RPMI7951 (cell line): ENCODE measurements at regions not wholly inside any gene's neighbourhood (a gene's known extent, or its start where the extent isn't known, plus 50 kb on each side); places are given as distances from the start of the nearest gene placed in this dataset.

Source experiments
- DNase-seq: peaks from one replicate; pipeline ENCODE4 v3.0.0-alpha.2; 2012; ENCODE audit warnings: low read depth

DNA sequence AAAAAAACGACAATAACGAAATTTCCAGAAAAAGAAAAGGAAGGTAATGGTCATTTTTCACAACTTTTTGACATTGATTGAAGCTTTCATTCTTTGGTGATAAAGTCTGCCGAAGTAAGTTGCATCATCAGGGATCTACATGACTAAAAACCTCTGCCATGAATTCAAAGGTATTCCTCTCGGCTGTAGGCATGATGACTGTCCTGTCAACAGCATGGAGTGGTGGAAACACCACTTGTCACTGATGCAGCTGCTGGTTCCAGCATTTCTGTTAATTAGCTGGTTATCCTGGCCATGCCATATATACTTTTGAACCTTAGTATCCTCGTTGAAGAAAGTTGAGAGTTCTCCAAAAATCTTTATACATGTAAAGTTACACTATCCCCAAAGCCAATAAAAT lies 859.0 kb upstream of the ARPP21 start:
- no peak for DNase-seq

GRCh38 chr3:34780973-34781372 lies 858.4 kb upstream of the ARPP21 start:
- DNase-seq: no peak

DNA sequence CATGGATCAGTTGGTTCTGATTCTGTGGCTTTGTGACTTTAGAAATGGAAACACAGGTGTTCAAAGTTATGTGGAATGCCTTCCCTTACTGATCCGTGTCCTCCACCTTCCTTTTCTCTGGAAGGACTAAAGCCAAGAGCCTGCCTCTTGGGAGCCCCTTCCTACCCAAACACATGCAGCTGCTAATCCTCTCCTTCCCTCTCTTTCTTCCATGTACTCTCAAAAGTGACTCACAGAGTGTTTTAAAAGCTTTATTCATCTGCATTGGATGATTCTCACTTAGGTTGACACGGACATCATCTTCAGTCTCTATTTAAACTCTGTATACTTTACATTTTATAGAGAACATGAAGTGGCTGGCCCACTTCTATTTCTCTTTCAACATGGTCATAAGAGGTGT lies 856.5 kb upstream of the ARPP21 start:
- no peak for DNase-seq

GRCh38 chr3:34783876-34784275 lies 855.4 kb upstream of the ARPP21 start:
- no peak for DNase-seq

DNA sequence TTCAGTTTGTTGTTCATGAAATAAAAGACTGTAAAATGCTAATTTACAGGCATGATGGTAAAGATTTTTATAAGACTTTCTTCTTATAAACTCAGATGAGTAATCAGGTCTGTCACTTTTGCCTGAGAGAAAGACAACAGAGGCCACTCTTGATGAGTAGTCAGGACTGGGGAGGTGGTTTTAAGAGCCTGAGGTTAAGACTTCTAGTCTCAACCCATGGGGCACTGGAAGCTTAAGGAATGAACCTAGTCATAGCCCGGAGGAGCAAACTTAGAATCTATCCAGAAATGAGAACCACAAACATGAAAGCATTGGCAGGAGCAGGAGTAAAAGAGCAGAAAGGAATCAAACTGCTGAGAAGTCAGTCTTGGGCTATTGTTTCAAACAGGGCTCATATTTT lies 846.3 kb upstream of the ARPP21 start:
- no peak for DNase-seq

GRCh38 chr3:34807611-34808010 lies 831.7 kb upstream of the ARPP21 start:
- DNase-seq: no peak

- no peak for DNase-seq
Observed at GRCh38 chr3:34808287-34808686, 831.0 kb upstream of the ARPP21 start.

DNA sequence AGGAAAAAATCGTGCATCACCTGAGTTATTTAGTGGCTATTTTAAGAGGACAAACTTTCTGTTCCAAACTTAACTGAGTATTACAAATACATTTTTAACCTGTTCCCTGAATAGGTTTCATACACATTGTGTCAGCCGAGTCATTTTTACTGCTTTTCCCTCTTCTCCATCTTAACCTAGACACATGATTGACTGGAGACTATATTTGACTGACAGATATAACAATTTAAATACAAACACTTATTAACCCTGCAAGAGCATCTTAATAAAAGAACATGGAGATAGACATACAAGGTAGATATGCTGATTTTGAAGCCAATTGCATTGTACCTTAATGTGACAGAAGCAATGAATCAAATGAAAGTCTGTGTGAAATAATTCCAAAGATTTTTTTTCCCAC lies 810.5 kb upstream of the ARPP21 start:
- DNase-seq: no peak

GRCh38 chr3:34832865-34833508 lies 806.3 kb upstream of the ARPP21 start:
- no peak for DNase-seq

- DNase-seq: no peak
Observed at GRCh38 chr3:34837848-34838741, 801.2 kb upstream of the ARPP21 start.

DNA sequence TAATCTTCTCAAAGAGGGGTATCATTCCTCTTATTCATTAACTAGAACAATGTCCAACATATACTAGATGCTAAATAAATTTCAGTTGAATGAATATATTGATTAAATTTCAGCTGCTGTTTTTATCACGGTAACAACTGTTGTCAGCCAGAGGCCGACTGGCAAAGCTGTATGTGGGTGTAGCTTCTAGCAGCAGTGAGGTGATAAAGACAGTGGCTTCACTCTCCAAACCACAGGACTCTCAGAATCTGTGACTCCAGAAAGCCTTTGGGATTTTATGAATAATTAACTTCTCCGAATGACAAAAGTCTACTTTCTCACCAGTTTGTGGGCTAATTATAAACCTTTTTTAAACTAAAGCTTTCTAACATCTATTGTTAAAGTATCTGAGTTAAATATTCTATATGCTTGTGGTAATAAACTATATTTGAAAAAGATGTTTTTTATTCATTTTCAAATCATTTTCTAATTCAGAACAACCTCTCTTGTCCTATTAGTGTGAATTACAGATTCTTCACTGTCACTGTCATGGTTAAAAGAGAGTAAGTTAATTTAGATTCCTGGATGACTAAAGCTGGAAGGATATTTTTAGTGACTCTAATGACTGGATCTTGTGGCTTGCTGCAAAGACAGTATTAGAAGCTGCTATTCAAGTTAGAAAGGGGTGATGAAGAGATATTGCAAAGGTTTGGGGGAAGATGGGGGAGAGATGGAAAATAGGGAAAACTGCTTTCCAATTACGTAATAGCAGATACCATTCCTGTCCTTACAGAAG lies 796.4 kb upstream of the ARPP21 start:
- DNase-seq: no peak

- DNase-seq: no peak
Observed at GRCh38 chr3:34844323-34844620, 795.1 kb upstream of the ARPP21 start.

DNA sequence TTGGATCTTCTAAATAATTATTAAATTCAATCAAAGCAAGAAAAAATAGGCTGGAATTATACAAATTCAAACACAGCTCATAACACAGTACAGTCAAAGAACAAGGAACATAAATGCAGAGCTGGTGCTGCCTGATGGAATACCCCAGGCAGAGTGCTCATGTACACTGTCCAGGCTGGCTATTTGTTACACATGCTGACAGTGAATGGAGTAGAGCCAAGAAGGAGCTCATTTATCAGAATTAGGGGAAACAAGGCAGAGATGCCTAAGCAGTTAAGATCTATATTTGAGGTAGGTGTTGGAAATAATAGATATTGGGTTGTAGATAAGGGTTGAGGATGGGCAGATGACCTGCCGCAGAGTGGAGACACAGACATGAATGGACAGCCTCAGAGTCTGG lies 788.2 kb upstream of the ARPP21 start:
- DNase-seq: no peak

DNA sequence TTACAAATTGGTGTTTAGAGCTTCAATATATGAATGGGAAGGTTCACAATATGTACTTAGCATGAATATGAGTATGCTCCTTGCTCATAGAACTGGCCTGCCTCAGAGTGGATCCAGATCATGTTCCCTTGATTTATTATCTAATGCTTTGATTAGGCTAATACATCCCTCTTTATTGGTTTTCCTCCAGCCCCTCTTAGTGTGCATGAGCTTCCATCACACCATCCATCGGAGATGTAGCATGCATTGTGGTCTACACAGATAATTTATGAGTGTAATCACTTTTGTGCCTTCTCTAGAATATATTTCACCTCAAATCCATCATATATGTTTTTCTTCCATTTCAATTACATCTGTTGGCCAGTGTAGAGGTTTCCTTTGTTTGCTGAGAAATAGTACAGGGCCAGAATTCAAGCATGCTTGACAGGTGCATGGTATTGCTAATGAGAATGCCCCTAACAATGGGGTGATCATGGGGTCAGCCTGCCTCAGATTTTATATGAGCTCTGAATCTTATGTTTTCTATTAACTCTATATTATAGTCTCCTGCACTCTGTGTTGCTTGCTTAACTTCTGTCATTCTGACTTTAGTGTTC lies 786.4 kb upstream of the ARPP21 start:
- no peak for DNase-seq

DNA sequence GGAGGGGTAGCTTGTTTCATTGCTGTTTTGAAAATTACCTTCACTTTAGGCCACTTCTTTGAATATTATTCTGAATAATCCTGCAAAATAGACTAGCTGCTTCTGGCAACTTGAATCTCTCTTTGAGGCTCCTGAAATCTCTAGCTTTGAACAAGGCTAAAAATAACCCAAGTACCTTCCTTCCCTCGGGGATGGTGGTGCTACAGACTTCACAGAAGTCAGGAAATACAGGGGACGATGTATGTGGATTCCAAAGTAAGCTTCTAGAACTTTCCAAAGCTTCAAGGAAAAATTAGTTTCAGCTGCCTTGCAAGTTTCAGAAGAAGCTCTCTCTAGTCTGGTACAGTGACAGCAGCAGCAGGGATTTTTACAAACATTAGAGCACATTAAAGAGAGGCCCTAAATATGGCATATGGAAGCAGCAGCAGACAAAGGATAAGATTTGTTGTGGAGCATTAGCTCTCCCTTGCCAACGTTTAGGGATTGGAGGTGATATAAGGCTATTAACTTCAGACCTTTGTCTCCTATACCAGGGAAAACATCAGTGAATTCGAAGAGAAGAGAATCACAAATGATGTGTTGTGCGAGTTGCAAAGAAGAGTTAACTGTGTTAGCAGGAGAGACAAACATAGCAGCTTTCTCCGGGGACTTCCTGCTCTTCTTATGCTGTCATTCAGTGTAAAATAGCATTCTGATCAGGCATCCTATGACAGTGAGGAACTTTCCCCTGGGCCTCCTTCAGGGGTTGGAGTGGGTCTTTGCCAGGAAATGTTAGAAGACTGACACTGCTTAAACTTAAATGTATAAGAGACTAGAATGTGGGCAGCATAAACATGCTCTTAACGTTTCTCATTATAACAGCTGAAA lies 783.0 kb upstream of the ARPP21 start:
- no peak for DNase-seq

GRCh38 chr3:34858067-34858660 lies 781.2 kb upstream of the ARPP21 start:
- no peak for DNase-seq

GRCh38 chr3:34859746-34860145 lies 779.6 kb upstream of the ARPP21 start:
- DNase-seq: no peak

DNA sequence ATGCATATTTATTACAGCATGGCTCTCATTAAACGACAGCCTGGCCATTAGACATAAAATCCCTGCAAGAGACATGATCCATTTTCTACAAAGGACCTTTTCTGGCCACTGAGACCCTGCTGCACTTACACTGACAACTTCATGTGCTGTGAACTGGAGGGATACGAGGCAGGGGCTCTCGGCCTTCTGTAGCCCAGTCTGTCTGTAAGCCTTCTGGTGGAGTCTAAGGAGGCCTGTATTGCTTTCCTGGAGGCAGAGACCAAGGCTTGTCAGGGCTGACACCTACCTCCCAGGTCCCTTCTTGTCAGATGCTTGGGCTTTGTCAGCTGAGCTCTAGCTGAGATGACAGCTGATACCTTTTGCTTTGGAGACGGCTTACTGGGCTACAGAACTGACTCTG lies 776.9 kb upstream of the ARPP21 start:
- DNase-seq: no peak

DNA sequence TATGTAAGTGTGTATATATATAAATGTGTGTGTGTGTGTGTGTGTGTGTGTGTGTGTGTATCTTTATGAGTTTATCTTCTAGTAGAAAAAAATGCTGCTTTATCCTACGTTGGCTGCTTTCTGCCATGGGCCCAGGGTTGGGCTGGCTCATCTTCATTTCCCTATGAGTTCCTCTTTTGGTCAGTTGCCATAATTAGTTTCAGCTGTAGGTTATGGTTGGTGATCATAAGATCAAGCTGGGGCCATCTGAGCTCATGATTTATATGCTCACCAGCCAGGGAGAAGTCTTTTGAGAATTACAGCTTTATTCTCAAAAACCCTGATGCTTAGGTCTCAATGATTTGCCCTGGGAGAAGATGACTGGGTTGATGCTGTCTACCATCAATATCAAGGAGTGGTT lies 775.8 kb upstream of the ARPP21 start:
- DNase-seq: no peak

GRCh38 chr3:34864011-34864410 lies 775.3 kb upstream of the ARPP21 start:
- no peak for DNase-seq

DNA sequence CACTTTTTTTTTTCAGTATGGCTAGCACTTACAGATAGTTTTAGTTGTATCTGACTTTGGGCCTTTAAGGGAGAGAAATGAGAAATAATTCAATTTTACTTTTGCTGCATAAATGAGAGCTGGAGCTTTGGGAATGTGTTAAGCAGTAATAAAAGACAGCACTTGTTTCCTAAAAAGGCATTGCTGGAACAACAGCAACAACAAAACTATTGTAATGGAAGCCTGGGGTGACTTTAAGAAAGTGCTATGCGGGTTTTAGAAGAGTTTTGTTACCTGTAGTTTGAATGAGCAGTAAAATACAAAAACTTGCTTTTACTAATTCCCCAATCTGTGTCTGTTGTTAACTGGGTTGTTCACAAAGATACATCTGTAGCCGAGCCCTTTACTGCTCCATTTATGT lies 774.0 kb upstream of the ARPP21 start:
- no peak for DNase-seq
